Fibroblast of the conjunctiva (primary cell): ENCODE measurements at regions not wholly inside any gene's neighbourhood (a gene's known extent, or its start where the extent isn't known, plus 50 kb on each side); places are given as distances from the start of the nearest gene placed in this dataset.
A peak's percentile ranks its signal among the peaks of the same experiment; 100 is the strongest.
"Not testable (repeated sequence)": the region's sequence is repeated elsewhere in the genome, so short reads cannot be mapped to it uniquely, and the experiment has no call there.

ENCODE experiments used
- DNase-seq: peaks from one replicate; pipeline ENCODE4 v3.0.0-alpha.2; 2010; ENCODE audit warnings: low read depth

DNA sequence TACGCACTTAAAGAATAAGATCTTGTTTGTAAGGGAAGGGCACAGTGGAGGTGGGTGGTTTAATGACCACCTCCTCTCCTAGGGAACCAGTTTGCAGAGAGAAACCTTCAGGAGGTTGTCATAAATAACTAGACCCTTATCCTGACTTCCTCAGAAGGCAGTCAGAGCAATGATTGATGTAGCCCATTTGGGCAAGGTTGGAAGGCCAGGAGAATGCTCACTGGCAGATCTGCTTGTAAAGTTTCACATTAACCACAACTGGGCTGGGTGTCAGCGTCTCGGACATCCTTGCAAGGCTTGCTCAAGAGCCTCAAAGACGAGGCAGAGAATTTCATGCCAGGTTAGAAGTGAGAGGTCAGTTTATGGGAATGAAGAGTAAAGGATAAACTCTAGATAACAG, 87.6 kb upstream of the TRABD2B start:
- no peak for DNase-seq

DNA sequence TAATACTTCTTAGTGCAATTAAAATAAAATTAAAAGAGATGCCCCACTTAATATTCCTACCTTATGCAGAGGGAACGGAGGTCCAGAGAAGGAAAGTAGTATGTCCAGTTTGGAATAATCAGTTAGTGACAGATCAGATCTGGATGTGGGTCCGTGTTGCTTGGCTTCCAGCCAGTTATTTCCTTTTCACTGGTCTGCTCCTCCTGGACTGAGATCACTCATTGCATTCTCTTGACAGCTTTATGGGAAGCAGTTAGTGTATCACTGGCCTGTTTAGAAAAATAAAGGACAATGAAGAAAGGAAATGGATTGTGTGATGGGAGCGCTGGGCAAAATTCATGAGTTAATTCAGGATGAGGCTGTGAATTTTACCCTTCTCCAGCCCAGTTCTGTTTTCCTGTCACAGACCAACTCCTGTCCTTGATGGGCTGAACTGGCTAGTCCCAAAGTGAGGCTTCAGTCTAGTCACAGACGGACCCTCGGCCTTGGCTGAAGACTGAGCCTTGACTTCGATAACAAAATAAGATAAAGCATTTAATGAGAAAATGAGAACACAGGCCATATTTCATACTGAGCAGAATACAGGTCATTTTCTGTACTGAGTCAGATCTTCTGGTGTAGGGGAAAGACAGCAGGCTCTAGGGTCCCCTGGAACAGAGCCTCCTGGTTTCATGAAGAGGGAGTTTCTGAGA, 85.2 kb upstream of the TRABD2B start:
- DNase-seq = no peak

GRCh38 chr1:48080331-48081255, 83.4 kb upstream of the TRABD2B start:
- DNase-seq = no peak

GRCh38 chr1:48079096-48079495, 81.9 kb upstream of the TRABD2B start:
- DNase-seq = no peak

GRCh38 chr1:48077795-48078222, 80.6 kb upstream of the TRABD2B start:
- DNase-seq = no peak

DNA sequence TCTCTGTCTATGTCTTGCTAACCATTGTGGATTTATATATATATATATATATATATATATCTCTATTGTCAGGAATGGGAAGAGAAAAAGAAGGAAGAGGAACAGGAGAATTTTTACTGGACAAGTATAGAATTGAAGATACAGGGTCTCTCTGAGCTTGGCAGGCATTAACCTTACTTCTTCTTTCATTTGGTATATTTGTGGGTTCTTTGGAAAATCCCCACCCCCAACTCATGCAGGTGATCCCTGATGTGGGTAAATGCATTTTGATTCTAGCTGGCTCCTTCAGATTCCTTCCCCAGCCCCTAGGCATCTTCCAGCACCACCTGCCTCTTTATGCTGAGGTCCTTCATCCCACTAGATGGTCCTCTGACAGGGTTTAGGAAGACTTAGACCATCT, 78.8 kb upstream of the TRABD2B start:
- no peak for DNase-seq

- DNase-seq = no peak
Observed at GRCh38 chr1:48073798-48074530, 76.8 kb upstream of the TRABD2B start.

GRCh38 chr1:48071513-48071912, 74.3 kb upstream of the TRABD2B start:
- DNase-seq = no peak

DNA sequence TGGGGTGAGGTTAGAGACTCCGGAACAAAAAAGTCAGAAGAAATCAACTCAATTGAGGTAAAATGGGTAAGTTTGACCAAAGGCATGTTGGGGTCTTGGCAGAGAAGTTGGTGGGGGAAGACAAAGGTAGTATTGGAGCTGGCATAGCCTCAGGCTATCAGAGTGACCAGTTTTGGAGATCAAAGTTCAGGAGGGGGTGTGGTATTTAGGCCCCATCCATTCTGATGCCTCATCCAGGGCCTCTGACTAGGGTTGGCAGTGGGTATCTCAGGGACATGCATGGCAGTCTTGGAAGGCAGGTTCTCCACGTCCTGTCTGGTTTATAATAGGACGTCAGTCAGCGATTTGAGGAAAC, 73.2 kb upstream of the TRABD2B start:
- DNase-seq = no peak

DNA sequence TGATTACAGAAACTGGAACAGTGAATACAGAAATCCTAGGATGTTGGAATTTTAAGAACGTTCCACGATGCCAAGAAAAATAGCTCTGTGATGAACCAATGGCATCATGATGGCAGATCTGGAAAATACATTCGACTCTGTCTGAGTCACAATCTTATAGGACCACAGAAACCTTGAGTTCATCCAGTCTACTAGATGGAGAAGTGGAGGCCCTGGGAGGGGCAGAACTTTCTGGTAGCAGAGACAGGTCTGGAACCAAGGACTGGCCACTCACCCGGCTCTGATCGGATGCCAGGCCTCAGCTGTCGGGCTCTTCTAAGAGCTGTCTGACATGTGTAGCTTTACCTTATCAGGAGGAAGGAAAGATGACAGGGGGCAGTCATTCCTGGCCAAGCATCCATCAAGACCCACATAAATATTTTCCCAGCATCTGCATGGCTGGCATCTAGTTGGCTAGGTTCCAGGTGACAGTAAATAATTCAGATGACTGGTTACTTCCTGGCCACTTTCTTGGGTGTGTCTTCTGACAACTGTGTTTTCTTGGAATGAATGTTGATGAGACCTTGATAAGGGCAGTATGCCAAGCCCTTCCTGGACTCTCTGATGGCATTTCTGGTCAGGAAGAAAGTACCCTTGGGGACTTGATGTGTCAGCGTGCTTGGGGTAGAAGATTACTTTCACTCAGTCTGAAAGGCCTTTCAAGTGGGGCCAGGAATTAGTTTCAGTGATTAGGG, 72.6 kb upstream of the TRABD2B start:
- no peak for DNase-seq

GRCh38 chr1:48068206-48068605, 71.0 kb upstream of the TRABD2B start:
- DNase-seq = no peak

GRCh38 chr1:48066936-48067335, 69.8 kb upstream of the TRABD2B start:
- DNase-seq = no peak

DNA sequence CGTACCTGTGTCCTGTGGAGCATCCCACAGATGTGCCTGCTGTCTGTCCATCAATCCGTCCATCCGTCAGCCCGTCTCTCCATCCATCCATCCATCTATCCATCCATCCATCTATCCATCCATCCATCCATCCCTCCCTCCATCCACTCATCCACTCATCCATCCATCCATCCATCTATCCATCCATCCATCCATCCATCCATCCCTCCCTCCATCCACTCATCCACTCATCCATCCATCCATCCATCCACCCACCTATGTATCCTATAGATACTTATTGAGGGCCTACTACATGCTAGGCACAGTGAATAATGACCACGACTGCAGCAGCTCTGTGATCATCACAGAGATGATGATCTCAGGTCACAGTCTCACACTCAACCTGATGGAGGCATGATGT, 67.5 kb upstream of the TRABD2B start:
- not testable (repeated sequence) for DNase-seq

DNA sequence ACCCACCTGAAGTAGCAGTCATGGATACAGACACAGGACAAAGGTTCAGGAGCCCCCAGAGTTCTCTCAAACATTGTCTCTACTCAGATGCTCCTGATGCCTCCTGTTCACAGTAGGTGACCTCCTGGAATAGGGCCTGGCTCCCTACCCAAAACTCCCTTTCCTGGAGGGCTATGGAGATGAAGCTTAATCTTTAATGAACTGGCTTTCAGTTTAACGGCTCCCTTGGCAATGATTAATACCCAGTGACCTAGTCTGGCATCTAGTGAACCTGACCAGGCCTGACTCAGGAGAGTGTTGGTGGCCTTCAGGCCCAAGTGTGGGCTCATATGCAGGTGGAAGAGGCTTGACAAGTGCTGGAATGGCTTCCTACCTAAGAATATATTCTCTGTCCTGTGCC, 65.2 kb upstream of the TRABD2B start:
- no peak for DNase-seq

DNA sequence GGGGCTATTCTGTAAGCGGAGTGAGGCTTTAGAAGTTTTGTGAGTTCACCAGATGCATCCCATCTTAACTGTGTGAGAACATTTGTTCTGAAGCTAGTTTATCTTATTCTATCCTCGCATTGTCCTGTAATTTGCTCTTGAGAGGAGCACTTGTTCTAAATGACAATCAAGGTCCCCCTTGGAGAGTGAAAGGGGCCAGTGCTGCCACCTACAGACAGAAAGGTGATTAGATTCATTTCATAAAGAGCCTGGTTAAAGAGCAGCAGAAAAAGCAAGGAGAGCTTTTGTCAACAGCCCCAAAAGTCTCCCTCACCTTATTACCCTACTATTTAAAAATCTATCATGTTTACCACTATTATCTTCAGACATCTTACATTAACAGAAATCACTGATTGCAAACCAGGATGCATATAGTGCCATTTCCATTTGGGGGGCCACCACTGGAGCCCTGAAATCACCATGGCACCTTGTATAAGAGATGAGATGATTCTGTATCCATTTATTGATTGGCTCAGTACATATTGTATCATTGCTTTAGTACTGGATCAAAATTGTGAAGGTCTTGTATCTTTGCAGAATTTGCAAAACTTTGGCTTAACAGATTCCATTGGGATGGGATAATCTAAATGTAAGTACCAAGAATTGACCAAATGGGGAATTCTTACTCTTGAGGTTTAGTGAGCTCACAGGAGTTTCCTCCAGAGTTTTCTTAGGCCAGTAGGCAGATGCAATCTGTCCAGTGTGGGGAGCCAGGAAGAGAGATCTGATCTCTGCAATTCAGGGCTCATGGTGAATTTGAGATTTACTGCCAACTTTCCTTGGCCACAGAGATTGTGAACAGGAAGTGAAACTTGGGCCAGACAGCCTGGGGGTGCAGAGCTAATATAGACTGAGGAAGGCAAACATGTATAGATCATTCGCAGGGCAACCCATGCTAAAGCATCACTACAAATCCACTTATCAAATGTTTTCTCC, 64.3 kb upstream of the TRABD2B start:
- DNase-seq = peak; percentile 20

DNA sequence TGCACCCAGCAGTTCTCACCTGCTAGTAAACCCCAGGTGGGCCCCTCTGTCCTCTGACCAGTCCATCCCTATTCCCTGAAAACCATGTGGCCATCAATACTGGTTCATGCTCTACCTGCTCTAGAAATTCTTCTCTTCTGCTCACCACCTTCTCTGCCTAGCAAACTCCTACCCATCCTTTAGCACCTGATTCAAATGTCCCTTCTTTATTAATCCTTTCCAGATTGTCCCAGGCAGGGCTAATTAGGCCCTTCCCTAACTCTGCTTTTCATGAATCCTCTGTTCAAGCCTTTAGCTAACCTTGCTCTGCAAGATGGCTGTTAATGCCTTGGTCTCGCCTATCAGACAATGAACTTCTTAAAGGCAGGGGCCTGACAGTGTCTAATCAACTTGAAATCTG, 62.1 kb upstream of the TRABD2B start:
- no peak for DNase-seq

DNA sequence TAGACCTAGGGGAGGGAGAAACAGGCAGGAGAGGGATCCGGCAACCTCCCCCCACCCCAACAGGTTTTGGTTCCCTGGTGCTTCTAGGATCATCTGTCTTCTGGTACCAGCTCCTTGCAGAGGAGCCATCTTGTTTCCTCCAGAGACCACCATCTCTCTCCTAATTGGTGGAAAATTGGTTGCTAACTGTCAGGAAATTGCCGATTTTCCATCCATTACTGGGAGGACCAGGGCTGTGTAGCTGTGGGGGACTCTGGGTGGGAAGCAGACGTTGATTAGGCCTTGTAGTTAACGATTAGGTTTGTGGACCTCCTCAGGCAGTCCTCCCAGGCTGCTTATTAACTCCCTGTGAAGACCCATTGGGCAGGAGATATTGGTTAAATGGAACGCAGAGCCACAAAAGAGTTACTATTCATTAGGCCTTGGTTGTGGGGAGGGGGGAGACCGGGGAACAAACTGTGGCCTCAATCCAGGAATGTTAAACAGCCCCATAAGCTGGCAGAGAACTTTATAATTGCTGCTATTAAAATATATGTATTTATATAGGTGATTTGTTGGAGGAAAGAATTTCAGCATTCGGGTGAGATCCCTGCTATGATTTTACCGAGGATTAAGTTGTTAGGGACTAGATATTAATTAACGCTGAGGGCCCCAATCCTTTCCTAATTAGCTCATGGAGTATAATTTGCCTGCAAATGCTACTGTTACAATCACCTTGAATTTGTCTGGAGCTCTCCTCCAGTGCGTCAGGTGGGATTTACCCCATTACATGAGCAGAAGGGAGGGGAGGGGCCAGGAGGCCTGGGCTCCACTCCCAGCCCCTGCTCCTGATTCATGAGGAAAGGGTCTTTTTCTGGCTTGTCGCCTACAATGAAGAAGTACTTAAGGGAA, 61.2 kb upstream of the TRABD2B start:
- no peak for DNase-seq

GRCh38 chr1:48057249-48057648, 60.1 kb upstream of the TRABD2B start:
- no peak for DNase-seq

DNA sequence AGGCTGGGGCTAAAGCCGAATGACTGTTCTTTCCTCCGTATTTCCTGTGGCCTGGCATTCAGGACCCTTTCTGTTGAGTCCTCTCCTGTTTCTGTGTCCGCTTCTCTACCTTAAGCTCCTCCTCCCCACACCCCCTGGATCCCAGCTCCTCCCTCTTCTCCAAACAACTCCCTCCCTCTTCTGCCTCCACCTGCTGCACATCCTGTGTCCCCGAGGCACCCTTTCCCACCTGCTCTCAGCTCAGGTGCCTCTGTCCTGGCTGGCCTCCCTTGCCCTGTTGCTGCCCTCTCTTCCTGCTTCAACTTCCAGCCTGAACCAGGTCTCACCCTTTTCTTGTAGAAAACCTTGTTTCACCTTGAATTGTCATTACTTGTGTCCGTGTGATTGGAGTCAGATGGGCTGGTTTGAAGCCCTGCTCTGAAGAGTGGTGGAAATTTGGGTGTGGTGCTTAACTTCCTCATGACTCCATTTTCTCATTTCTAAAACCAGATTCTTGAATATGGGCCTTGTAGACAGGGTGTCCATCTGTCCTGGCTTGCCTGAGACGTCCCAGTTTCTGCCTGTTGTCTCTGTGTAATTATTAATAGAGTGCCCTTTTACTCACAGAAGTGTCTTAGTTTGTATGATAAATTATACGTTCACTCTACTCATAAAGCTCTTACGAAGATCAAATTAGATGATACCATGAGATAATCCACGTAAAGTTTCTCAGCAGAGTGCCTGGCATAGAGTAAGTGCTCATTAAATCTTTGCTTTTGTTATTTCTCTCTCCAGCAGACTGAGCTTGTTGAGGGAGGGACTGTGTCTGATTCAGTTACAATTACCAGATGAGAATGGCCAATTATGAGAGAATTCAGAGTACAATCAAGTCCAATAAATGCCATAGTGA, 58.9 kb upstream of the TRABD2B start:
- no peak for DNase-seq
